ENCODE measurements at regions not wholly inside any gene's neighbourhood (a gene's known extent, or its start where the extent isn't known, plus 50 kb on each side); places are given as distances from the start of the nearest gene placed in this dataset.
"Not testable (repeated sequence)": the region's sequence is repeated elsewhere in the genome, so short reads cannot be mapped to it uniquely, and the experiment has no call there.

DNA sequence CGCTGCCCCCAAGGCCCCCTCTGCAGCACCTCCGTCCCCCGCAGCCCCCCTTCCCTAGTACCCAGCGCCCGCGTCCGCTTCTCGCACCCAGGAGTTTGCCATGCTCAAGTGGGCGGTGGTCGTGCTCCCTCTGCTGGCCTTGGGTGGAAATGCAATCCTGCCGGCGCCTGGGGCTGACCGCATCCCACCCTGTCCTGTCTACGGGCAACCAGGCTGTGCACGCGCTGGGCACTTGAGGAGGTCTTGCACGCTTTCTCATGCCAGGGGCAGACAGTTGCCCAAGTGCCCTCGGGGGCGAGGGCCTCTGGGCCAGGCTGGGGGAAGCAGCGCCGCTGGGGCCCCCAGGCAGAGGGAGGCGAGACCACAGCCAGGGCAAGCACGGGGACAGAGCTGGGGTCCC lies 1450.7 kb upstream of the TPTE start:
- peak; percentile 45 for DNase-seq (ENCODE audit: extremely low spot score, unreplicated experiment)
- not testable (repeated sequence) for H3K4me3 Mint-ChIP-seq

GRCh38 chr21:9073010-9073409 lies 1448.4 kb upstream of the TPTE start:
- not testable (repeated sequence) for H3K27me3 Mint-ChIP-seq; H3K4me3 Mint-ChIP-seq; H3K27ac Mint-ChIP-seq; H3K9me3 Mint-ChIP-seq; DNase-seq (ENCODE audit: extremely low spot score, unreplicated experiment); H3K36me3 Mint-ChIP-seq; H3K4me1 Mint-ChIP-seq (ENCODE audit: unreplicated experiment)

More for the DNA sequence above, 1450.7 kb upstream of the TPTE start:
- H3K27me3 Mint-ChIP-seq; H3K27ac Mint-ChIP-seq; H3K4me1 Mint-ChIP-seq (ENCODE audit: unreplicated experiment); H3K36me3 Mint-ChIP-seq; H3K9me3 Mint-ChIP-seq: not testable (repeated sequence)

DNA sequence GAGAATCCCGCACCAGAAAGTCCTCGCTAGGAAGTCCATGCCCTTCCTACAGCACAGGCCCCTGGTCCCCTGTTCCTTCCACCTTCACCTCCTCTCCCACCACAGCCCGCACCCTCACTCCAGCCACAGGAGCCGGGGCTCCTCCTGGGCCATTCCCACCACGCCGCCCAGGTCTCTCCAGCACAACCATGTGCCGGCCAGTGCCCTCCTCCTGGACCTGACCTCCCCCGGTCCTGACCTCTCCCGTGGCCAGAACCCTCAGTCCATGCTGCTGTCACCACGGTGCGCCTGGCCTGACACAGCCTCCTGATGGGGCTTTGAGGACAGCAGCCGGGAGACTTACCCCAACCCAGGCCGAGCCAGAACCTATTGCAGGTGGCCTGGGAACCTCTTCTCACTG lies 1446.6 kb upstream of the TPTE start:
- H3K4me1 Mint-ChIP-seq (ENCODE audit: unreplicated experiment); H3K36me3 Mint-ChIP-seq; H3K4me3 Mint-ChIP-seq: not testable (repeated sequence)

GRCh38 chr21:9083091-9083826 lies 1438.1 kb upstream of the TPTE start:
- not testable (repeated sequence) for H3K4me3 Mint-ChIP-seq; H3K36me3 Mint-ChIP-seq; H3K4me1 Mint-ChIP-seq (ENCODE audit: unreplicated experiment); H3K27me3 Mint-ChIP-seq; H3K27ac Mint-ChIP-seq; DNase-seq (ENCODE audit: extremely low spot score, unreplicated experiment); H3K9me3 Mint-ChIP-seq

More for the DNA sequence above, 1446.6 kb upstream of the TPTE start:
- DNase-seq (ENCODE audit: extremely low spot score, unreplicated experiment); H3K27me3 Mint-ChIP-seq; H3K27ac Mint-ChIP-seq; H3K9me3 Mint-ChIP-seq: not testable (repeated sequence)

DNA sequence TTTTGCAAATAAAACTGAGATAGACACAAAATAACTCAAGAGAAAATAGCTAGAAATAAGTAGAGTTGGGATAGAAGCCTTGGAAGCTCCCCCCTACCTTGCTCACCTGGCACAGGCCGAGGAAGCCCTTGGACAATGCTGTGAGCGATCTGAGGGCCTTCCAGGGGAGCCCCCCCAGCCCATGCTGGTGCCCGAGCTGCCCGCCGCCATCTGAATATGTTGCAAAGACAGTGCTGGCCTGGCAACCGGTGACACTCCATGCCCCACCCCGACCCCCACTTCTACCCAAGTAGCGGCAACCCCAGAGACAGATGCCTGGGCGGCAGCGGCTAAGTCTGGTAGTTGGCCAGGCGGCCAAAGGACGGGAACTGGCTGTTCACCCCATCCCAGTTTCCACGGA lies 1435.1 kb upstream of the TPTE start:
- not testable (repeated sequence) for H3K4me1 Mint-ChIP-seq (ENCODE audit: unreplicated experiment); DNase-seq (ENCODE audit: extremely low spot score, unreplicated experiment); H3K36me3 Mint-ChIP-seq; H3K27me3 Mint-ChIP-seq; H3K4me3 Mint-ChIP-seq; H3K9me3 Mint-ChIP-seq; H3K27ac Mint-ChIP-seq

DNA sequence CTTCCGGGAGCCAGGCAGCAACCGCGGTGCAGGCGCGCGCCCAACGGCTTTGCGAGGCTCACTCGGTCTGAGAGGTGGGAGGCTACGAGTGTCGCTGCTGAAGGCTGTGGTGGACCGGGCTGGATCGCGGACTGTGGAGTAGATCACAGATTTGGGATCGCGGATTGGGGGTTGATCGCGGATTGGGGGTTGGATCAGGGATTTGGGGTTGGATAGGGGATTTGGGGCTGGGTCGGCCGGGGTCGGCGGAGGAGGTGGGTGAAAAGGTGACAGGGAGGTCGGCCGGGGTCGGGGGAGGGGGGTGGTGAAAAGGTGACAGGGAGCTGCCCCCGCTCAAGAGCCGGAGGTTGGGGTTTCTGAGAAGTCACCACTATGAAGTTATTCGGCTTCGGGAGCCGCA lies 1433.6 kb upstream of the TPTE start:
- DNase-seq (ENCODE audit: extremely low spot score, unreplicated experiment); H3K4me3 Mint-ChIP-seq: not testable (repeated sequence)

GRCh38 chr21:9129741-9130140 lies 1391.6 kb upstream of the TPTE start:
- H3K9me3 Mint-ChIP-seq; H3K4me1 Mint-ChIP-seq (ENCODE audit: unreplicated experiment); H3K36me3 Mint-ChIP-seq; H3K27ac Mint-ChIP-seq; DNase-seq (ENCODE audit: extremely low spot score, unreplicated experiment); H3K27me3 Mint-ChIP-seq; H3K4me3 Mint-ChIP-seq: not testable (repeated sequence)

More for the DNA sequence above, 1433.6 kb upstream of the TPTE start:
- H3K27me3 Mint-ChIP-seq; H3K27ac Mint-ChIP-seq; H3K4me1 Mint-ChIP-seq (ENCODE audit: unreplicated experiment); H3K9me3 Mint-ChIP-seq; H3K36me3 Mint-ChIP-seq: not testable (repeated sequence)

DNA sequence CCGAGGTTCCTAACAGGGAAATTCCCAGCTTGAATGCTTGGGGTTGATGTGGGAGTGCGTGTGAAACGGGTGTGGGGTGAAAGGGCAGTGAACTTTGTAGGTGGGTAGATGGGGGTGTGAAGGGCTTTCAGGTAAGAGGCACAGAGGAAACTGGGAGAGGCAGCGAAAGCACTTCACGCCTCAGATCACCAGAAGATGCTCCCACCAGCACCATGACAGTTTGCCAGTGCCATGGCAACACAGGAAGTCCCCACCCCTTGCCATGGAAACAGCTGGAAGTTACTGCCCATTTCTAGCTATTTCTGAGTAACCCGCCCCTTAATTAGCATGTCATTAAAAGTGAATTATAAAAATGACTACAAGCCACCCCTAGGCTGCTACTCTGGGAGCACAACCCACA lies 1390.6 kb upstream of the TPTE start:
- not testable (repeated sequence) for H3K27ac Mint-ChIP-seq; H3K4me1 Mint-ChIP-seq (ENCODE audit: unreplicated experiment); DNase-seq (ENCODE audit: extremely low spot score, unreplicated experiment); H3K27me3 Mint-ChIP-seq; H3K36me3 Mint-ChIP-seq; H3K4me3 Mint-ChIP-seq; H3K9me3 Mint-ChIP-seq

Data from type B pancreatic cell (in vitro differentiated cells).